VCaP (cell line): ENCODE measurements at regions not wholly inside any gene's neighbourhood (a gene's known extent, or its start where the extent isn't known, plus 50 kb on each side); places are given as distances from the start of the nearest gene placed in this dataset.

ENCODE experiments used
- H3K27ac ChIP-seq: fragments of 450-650 bp; 2 replicates; pipeline ENCODE4 v1.5.1; 2017
- CTCF ChIP-seq: fragments of 450-650 bp; conservative IDR thresholded peaks from 2 replicates; pipeline ENCODE4 v1.5.1; 2017; ENCODE audit warnings: mild to moderate bottlenecking, moderate library complexity

GRCh38 chr5:9787861-9788600 lies 157.9 kb upstream of the TAS2R1 start:
- H3K27ac ChIP-seq: no peak overlapping the region
- no peak for TF ChIP-seq CTCF

- no peak overlapping the region for H3K27ac ChIP-seq
Observed at GRCh38 chr5:9786380-9787360, 156.5 kb upstream of the TAS2R1 start.

GRCh38 chr5:9785751-9786150 lies 155.6 kb upstream of the TAS2R1 start:
- H3K27ac ChIP-seq: no peak overlapping the region
- no peak for TF ChIP-seq CTCF

More at GRCh38 chr5:9786380-9787360, 156.5 kb upstream of the TAS2R1 start:
- no peak for TF ChIP-seq CTCF

- no peak overlapping the region for H3K27ac ChIP-seq
- TF ChIP-seq CTCF: no peak
Observed at GRCh38 chr5:9784231-9784630, 154.1 kb upstream of the TAS2R1 start.

GRCh38 chr5:9782826-9783560 lies 152.8 kb upstream of the TAS2R1 start:
- no peak overlapping the region for H3K27ac ChIP-seq

GRCh38 chr5:9781890-9782289 lies 151.7 kb upstream of the TAS2R1 start:
- no peak overlapping the region for H3K27ac ChIP-seq
- TF ChIP-seq CTCF: no peak

More at GRCh38 chr5:9782826-9783560, 152.8 kb upstream of the TAS2R1 start:
- no peak for TF ChIP-seq CTCF

- TF ChIP-seq CTCF: no peak
- no peak overlapping the region for H3K27ac ChIP-seq
Observed at GRCh38 chr5:9781275-9781674, 151.1 kb upstream of the TAS2R1 start.
